ENCODE measurements at regions not wholly inside any gene's neighbourhood (a gene's known extent, or its start where the extent isn't known, plus 50 kb on each side); places are given as distances from the start of the nearest gene placed in this dataset.
"Not testable (repeated sequence)": the region's sequence is repeated elsewhere in the genome, so short reads cannot be mapped to it uniquely, and the experiment has no call there.

- Mint-ChIP-seq H3K36me3 (ENCODE audit: low read depth) (no peaks in the 10 kb centered on the region), H3K4me1 (ENCODE audit: low read depth) (no peaks in the 10 kb centered on the region), H3K9me3 (ENCODE audit: insufficient read depth) (no peaks in the 10 kb centered on the region), H3K27me3 (ENCODE audit: low read depth) (no peaks in the 10 kb centered on the region), H3K4me3 (no peak overlapping the region), H3K27ac (no peak overlapping the region)
- ChIA-PET POLR2A (no interaction called here), CTCF (interaction anchor here (0.6 to 1.2 kb wide), 2 partner anchors 101 to 240 kb away, joined by 3 read pairs; no protein-coding TSS in a partner anchor)
- ATAC-seq = no peak
- no peak for DNase-seq
Measured at GRCh38 chr18:3346487-3346886, 84.6 kb downstream of the MYL12B start.

DNA sequence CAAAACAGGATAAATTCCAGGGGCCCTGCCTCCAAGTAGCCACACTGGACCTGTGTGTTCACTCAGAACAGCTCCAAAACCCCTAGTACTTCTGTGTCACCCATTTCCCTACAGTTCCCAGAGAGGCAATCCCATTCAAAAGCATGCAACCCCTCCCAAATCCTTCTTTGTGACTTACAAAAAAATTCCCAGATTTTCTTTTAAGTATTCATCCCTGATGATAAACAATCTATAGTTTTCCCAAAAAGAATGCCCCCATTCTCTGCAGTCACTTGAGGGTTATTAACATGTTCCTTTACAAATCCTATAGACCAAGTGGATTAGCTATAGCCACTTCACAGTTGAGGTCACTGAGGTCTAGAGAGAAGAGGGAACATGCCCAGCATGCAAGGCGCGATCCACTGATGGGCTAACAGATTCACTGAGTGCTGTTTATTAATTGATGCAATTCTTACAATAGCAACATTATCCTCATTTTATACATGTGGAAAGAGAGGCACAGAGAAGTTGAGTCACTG, 85.4 kb downstream of the MYL12B start:
- Mint-ChIP-seq H3K4me1 (ENCODE audit: low read depth) (no peaks in the 10 kb centered on the region), H3K4me3 (no peak overlapping the region), H3K27me3 (ENCODE audit: low read depth) (no peaks in the 10 kb centered on the region), H3K36me3 (ENCODE audit: low read depth) (no peaks in the 10 kb centered on the region), H3K9me3 (ENCODE audit: insufficient read depth) (no peaks in the 10 kb centered on the region), H3K27ac (no peak overlapping the region)
- CTCF ChIA-PET = interaction anchor here (0.6 to 1.2 kb wide), 2 partner anchors 100 to 239 kb away, joined by 3 read pairs; no protein-coding TSS in a partner anchor
- POLR2A ChIA-PET = no interaction called here
- no peak for ATAC-seq
- DNase-seq = no peak

GRCh38 chr18:3348176-3348575, 86.2 kb downstream of the MYL12B start:
- ChIA-PET CTCF (no interaction called here), POLR2A (no interaction called here)
- Mint-ChIP-seq H3K27ac (no peak overlapping the region), H3K4me3 (no peak overlapping the region), H3K36me3 (ENCODE audit: low read depth) (no peaks in the 10 kb centered on the region), H3K9me3 (ENCODE audit: insufficient read depth) (no peaks in the 10 kb centered on the region), H3K27me3 (ENCODE audit: low read depth) (no peaks in the 10 kb centered on the region), H3K4me1 (ENCODE audit: low read depth) (no peaks in the 10 kb centered on the region)
- ATAC-seq (no peak), DNase-seq (no peak)

DNA sequence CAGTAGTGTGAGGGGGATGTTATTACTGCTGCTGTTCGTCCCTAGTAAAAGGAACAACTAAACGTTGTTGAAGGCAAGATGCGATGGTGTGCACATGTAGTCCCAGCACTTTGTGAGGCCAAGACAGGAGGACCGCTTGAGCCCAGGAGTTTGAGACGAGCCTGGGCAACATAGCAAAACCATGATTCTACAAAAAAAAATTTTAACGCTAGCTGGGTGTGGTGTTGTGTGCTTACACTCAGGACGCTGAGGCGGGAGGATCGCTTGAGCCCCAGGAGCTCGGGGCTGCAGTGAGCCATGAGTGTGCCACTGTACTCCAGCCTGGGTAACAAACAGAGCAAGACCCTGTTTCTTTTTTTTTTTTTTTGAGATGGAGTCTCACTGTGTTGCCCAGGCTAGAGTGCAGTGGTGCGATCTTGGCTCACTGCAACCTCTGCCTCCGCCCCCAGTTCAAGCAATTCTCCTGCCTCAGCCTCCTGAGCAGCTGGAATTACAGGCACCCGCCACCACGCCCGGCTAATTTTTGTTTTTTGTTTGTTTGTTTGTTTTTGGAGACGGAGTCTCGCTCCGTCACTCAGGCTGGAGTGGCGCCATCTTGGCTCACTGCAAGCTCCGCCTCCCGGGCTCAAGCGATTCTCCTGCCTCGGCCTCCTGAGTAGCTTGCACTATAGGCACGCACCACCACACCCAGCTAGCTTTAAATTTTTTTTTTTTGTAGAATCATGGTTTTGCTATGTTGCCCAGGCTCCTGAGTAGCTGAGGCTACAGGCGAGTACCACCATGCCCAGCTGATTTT, 87.3 kb downstream of the MYL12B start:
- CTCF ChIA-PET; H3K36me3 Mint-ChIP-seq (ENCODE audit: low read depth); POLR2A ChIA-PET; DNase-seq; H3K9me3 Mint-ChIP-seq (ENCODE audit: insufficient read depth); H3K27me3 Mint-ChIP-seq (ENCODE audit: low read depth); H3K4me1 Mint-ChIP-seq (ENCODE audit: low read depth); ATAC-seq; H3K27ac Mint-ChIP-seq; H3K4me3 Mint-ChIP-seq: not testable (repeated sequence)

- Mint-ChIP-seq H3K27ac (no peak overlapping the region), H3K4me3 (no peak overlapping the region), H3K9me3 (ENCODE audit: insufficient read depth) (no peaks in the 10 kb centered on the region), H3K36me3 (ENCODE audit: low read depth) (no peaks in the 10 kb centered on the region), H3K27me3 (ENCODE audit: low read depth) (no peaks in the 10 kb centered on the region), H3K4me1 (ENCODE audit: low read depth) (no peaks in the 10 kb centered on the region)
- ATAC-seq (no peak), DNase-seq (no peak)
- ChIA-PET POLR2A (no interaction called here), CTCF (interaction anchor here (1.1 kb wide), 1 partner anchor 105 kb away, joined by 3 read pairs; no protein-coding TSS in a partner anchor)
Measured at GRCh38 chr18:3350021-3350420, 88.1 kb downstream of the MYL12B start.

DNA sequence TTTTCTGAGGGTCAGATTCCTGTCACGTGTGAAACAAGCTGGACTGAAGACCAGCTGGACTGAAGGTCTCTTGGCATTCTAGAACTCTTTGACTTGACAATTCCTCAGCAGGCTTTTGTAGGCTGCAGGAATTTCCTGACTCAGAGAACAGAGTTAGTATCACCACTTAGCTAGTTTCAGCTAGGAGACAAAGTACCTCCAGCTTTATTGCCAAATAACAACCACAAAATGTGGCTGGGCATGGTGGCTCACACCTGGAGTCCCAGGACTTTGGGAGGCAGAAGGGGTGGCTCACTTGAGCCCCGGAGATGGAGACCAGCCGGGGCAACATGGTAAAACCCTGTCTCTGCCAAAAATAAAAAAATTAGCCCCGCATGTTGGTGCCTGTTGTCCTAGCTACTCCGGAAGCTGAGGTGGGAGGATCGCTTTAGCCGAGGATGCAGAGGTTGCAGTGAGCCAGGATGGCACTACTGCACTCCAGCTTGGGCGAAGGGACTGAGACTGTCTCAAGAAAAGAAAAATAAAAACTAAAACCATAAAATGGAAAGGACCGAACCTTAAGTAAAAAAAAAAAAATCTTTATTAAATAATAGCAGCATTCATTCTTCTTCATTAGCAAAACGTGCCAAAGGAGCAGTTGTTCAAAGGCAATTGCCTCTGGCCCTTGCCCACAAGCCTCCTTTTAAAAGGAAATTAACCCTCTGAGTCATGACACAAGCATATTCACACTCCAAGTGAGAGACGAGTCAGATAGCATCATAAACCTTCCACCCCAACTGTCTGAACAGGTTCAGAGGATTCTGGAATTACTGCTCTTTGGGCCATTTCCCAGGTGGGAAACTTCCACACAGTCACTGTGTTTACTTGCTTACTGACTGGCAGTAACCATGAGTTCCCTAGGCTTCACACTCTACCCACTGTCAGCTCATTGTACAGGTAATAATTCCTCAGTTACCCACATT, 88.9 kb downstream of the MYL12B start:
- Mint-ChIP-seq H3K27ac (no peak overlapping the region), H3K9me3 (ENCODE audit: insufficient read depth) (no peaks in the 10 kb centered on the region), H3K4me1 (ENCODE audit: low read depth) (peaks cover 2% of the 10 kb centered on the region), H3K27me3 (ENCODE audit: low read depth) (no peaks in the 10 kb centered on the region), H3K4me3 (no peak overlapping the region), H3K36me3 (ENCODE audit: low read depth) (no peaks in the 10 kb centered on the region)
- no peak for DNase-seq
- ChIA-PET POLR2A (no interaction called here), CTCF (interaction anchor here (0.7 to 1.1 kb wide), 2 partner anchors 104 to 113 kb away, joined by 3 read pairs; no protein-coding TSS in a partner anchor)
- ATAC-seq = no peak

GRCh38 chr18:3354506-3354905, 92.6 kb downstream of the MYL12B start:
- H3K27me3 Mint-ChIP-seq (ENCODE audit: low read depth) = no peaks in the 10 kb centered on the region
- H3K4me1 Mint-ChIP-seq (ENCODE audit: low read depth) = peaks cover 11% of the 10 kb centered on the region
- H3K27ac Mint-ChIP-seq = no peak overlapping the region
- POLR2A ChIA-PET = no interaction called here
- CTCF ChIA-PET = interaction anchor here (1.0 to 1.2 kb wide), 2 partner anchors 57 to 100 kb away, joined by 3 read pairs; no protein-coding TSS in a partner anchor
- no peaks in the 10 kb centered on the region for H3K9me3 Mint-ChIP-seq (ENCODE audit: insufficient read depth)
- no peaks in the 10 kb centered on the region for H3K36me3 Mint-ChIP-seq (ENCODE audit: low read depth)
- no peak for DNase-seq
- H3K4me3 Mint-ChIP-seq = no peak overlapping the region
- no peak for ATAC-seq

GRCh38 chr18:3356614-3357013, 93.4 kb upstream of the TGIF1 start:
- H3K27ac Mint-ChIP-seq = no peak overlapping the region
- no peaks in the 10 kb centered on the region for H3K27me3 Mint-ChIP-seq (ENCODE audit: low read depth)
- H3K4me3 Mint-ChIP-seq = no peak overlapping the region
- CTCF ChIA-PET = interaction anchor here (1.5 kb wide), 1 partner anchor 229 kb away, joined by 4 read pairs; no protein-coding TSS in a partner anchor
- peaks cover 11% of the 10 kb centered on the region for H3K4me1 Mint-ChIP-seq (ENCODE audit: low read depth)
- no peaks in the 10 kb centered on the region for H3K9me3 Mint-ChIP-seq (ENCODE audit: insufficient read depth)
- POLR2A ChIA-PET = no interaction called here
- DNase-seq (no peak), ATAC-seq (no peak)
- H3K36me3 Mint-ChIP-seq (ENCODE audit: low read depth) = no peaks in the 10 kb centered on the region

- no peak overlapping the region for H3K4me3 Mint-ChIP-seq
- POLR2A ChIA-PET = no interaction called here
- H3K9me3 Mint-ChIP-seq (ENCODE audit: insufficient read depth) = no peaks in the 10 kb centered on the region
- no peak overlapping the region for H3K27ac Mint-ChIP-seq
- ATAC-seq (no peak), DNase-seq (no peak)
- peaks cover 11% of the 10 kb centered on the region for H3K4me1 Mint-ChIP-seq (ENCODE audit: low read depth)
- no peaks in the 10 kb centered on the region for H3K36me3 Mint-ChIP-seq (ENCODE audit: low read depth)
- CTCF ChIA-PET = interaction anchor here (1.5 kb wide), 1 partner anchor 228 kb away, joined by 4 read pairs; no protein-coding TSS in a partner anchor
- H3K27me3 Mint-ChIP-seq (ENCODE audit: low read depth) = no peaks in the 10 kb centered on the region
Measured at GRCh38 chr18:3357516-3357915, 92.5 kb upstream of the TGIF1 start.

DNA sequence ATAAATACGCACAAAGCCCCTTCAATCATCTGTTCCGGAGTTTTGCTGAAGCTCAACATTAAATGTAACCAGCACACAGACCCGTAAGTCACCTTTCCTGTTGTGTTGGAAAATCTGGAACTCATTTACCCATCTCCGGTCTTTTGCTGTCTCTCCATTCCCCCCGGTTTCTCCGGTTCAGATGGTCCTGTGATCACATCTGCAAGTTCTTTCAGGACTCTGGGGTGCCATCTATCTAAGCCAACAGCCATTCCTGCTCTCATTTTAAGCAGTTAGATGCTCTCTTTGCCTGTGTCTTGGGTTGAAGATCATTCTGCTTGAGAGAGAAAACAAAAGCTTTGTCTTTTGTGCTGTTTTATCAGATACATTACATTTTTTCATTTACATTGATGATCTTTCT, 91.7 kb upstream of the TGIF1 start:
- Mint-ChIP-seq H3K27me3 (ENCODE audit: low read depth) (no peaks in the 10 kb centered on the region), H3K27ac (no peak overlapping the region), H3K4me1 (ENCODE audit: low read depth) (peaks cover 11% of the 10 kb centered on the region), H3K4me3 (no peak overlapping the region), H3K9me3 (ENCODE audit: insufficient read depth) (no peaks in the 10 kb centered on the region), H3K36me3 (ENCODE audit: low read depth) (no peaks in the 10 kb centered on the region)
- no peak for ATAC-seq
- no peak for DNase-seq
- ChIA-PET CTCF (interaction anchor here (1.5 kb wide), 1 partner anchor 228 kb away, joined by 4 read pairs; no protein-coding TSS in a partner anchor), POLR2A (no interaction called here)

- Mint-ChIP-seq H3K27ac (no peak overlapping the region), H3K36me3 (ENCODE audit: low read depth) (no peaks in the 10 kb centered on the region), H3K9me3 (ENCODE audit: insufficient read depth) (no peaks in the 10 kb centered on the region), H3K4me1 (ENCODE audit: low read depth) (peaks cover 11% of the 10 kb centered on the region), H3K4me3 (no peak overlapping the region), H3K27me3 (ENCODE audit: low read depth) (no peaks in the 10 kb centered on the region)
- ATAC-seq = no peak
- ChIA-PET POLR2A (no interaction called here), CTCF (interaction anchor here (1.1 kb wide), 1 partner anchor 305 kb away, joined by 3 read pairs; no protein-coding TSS in a partner anchor)
- no peak for DNase-seq
Measured at GRCh38 chr18:3360211-3360610, 89.8 kb upstream of the TGIF1 start.
